ENCODE measurements at regions not wholly inside any gene's neighbourhood (a gene's known extent, or its start where the extent isn't known, plus 50 kb on each side); places are given as distances from the start of the nearest gene placed in this dataset.

- Histone ChIP-seq H3K9ac (ENCODE audit: low read length) (no peak overlapping the region), H3K9me3 (ENCODE audit: insufficient read depth, low read depth, low read length) (no peaks in the 10 kb centered on the region), H4K20me1 (ENCODE audit: insufficient read depth, low read length) (no peaks in the 10 kb centered on the region), H3K4me3 (ENCODE audit: insufficient read depth, low read depth, low read length) (no peak overlapping the region), H3K4me1 (ENCODE audit: insufficient read depth, low read length) (peaks cover 19% of the 10 kb centered on the region), H2AFZ (ENCODE audit: low read depth, low read length) (no peak overlapping the region), H3K4me2 (ENCODE audit: low read length) (no peak overlapping the region), H3K27me3 (ENCODE audit: insufficient read depth, low read length) (no peaks in the 10 kb centered on the region), H3K79me2 (ENCODE audit: insufficient read depth, low read length) (no peaks in the 10 kb centered on the region), H3K36me3 (ENCODE audit: insufficient read depth, low read length) (no peaks in the 10 kb centered on the region), H3K27ac (ENCODE audit: low read depth, low read length) (no peak overlapping the region)
- H3K27ac Mint-ChIP-seq (ENCODE audit: unreplicated experiment), result no peak overlapping the region
- no peaks in the 10 kb centered on the region for H3K36me3 Mint-ChIP-seq (ENCODE audit: low read depth, unreplicated experiment)
- DNase-seq (ENCODE audit: low read depth) (no peak), FAIRE-seq (no peak)
- no peak overlapping the region for H3K4me3 Mint-ChIP-seq (ENCODE audit: unreplicated experiment)
- TF ChIP-seq EZH2 (IDR thresholded peaks at IDR 0.05; ENCODE audit: insufficient read depth, low read length) (no peak), CTCF (IDR thresholded peaks at IDR 0.05; ENCODE audit: insufficient read depth, low read depth, low read length) (no peak)
- peaks cover 2% of the 10 kb centered on the region for H3K9me3 Mint-ChIP-seq (ENCODE audit: unreplicated experiment)
- H3K4me1 Mint-ChIP-seq (ENCODE audit: low read depth, unreplicated experiment), result peaks cover 6% of the 10 kb centered on the region
- peaks cover 6% of the 10 kb centered on the region for H3K27me3 Mint-ChIP-seq (ENCODE audit: low read depth, unreplicated experiment)
Measured at GRCh38 chr20:17809362-17810061, 109.7 kb downstream of the BANF2 start.

- H3K36me3 Mint-ChIP-seq (ENCODE audit: low read depth, unreplicated experiment), result no peaks in the 10 kb centered on the region
- no peak overlapping the region for H3K4me2 ChIP-seq (ENCODE audit: low read length)
- H3K27ac Mint-ChIP-seq (ENCODE audit: unreplicated experiment), result no peak overlapping the region
Measured at GRCh38 chr20:17808782-17809181, 109.0 kb downstream of the BANF2 start.

More at GRCh38 chr20:17808782-17809181, 109.0 kb downstream of the BANF2 start:
- Mint-ChIP-seq H3K9me3 (ENCODE audit: unreplicated experiment) (peaks cover 2% of the 10 kb centered on the region), H3K4me1 (ENCODE audit: low read depth, unreplicated experiment) (peaks cover 6% of the 10 kb centered on the region), H3K4me3 (ENCODE audit: unreplicated experiment) (no peak overlapping the region), H3K27me3 (ENCODE audit: low read depth, unreplicated experiment) (peaks cover 6% of the 10 kb centered on the region)
- no peaks in the 10 kb centered on the region for H3K79me2 ChIP-seq (ENCODE audit: insufficient read depth, low read length)
- no peak overlapping the region for H2AFZ ChIP-seq (ENCODE audit: low read depth, low read length)
- no peaks in the 10 kb centered on the region for H3K36me3 ChIP-seq (ENCODE audit: insufficient read depth, low read length)
- no peak overlapping the region for H3K9ac ChIP-seq (ENCODE audit: low read length)
- no peaks in the 10 kb centered on the region for H4K20me1 ChIP-seq (ENCODE audit: insufficient read depth, low read length)
- no peaks in the 10 kb centered on the region for H3K9me3 ChIP-seq (ENCODE audit: insufficient read depth, low read depth, low read length)
- no peak for DNase-seq (ENCODE audit: low read depth)
- H3K4me3 ChIP-seq (ENCODE audit: insufficient read depth, low read depth, low read length), result no peak overlapping the region
- no peak for FAIRE-seq
- H3K27ac ChIP-seq (ENCODE audit: low read depth, low read length), result no peak overlapping the region
- TF ChIP-seq EZH2 (IDR thresholded peaks at IDR 0.05; ENCODE audit: insufficient read depth, low read length), result no peak
- no peak for TF ChIP-seq CTCF (IDR thresholded peaks at IDR 0.05; ENCODE audit: insufficient read depth, low read depth, low read length)
- peaks cover 19% of the 10 kb centered on the region for H3K4me1 ChIP-seq (ENCODE audit: insufficient read depth, low read length)
- H3K27me3 ChIP-seq (ENCODE audit: insufficient read depth, low read length), result no peaks in the 10 kb centered on the region
